NCI-H187 treated with DMSO at 0.1 percent for 48 hours (cell line): ENCODE measurements at regions not wholly inside any gene's neighbourhood (a gene's known extent, or its start where the extent isn't known, plus 50 kb on each side); places are given as distances from the start of the nearest gene placed in this dataset.

Experiments used
- DNase-seq: peaks from one replicate; lab custom pipeline; 2025; lab: John Stamatoyannopoulos, UW

DNA sequence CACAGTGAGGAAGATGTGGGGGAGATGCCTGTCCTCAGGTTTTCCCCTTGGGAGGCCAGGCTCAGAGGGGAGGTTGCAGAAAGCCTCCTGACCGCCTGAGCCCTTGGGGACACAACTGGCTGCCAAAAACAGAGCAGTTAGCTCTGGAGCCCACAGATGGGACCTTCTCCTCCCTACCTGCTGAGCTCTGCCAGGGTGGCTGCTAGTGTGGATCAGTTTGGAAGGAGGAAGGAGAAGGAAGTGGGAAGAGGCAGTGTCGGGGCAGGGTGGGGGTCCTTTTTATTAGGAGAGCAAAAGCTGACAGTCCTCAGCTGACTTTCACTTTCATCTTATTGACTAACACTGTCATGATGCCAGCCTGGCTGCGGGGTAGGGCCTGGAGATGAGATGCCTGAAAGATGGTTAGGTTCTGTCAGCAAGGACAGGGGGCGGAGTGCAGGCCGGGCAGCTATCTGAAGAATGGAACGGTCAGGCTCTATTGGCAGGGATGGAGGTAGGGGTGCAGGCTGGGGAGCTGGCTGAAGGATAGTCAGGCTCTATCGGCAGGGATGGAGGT lies 188.5 kb upstream of the HDAC4 start:
- DNase-seq: no peak

DNA sequence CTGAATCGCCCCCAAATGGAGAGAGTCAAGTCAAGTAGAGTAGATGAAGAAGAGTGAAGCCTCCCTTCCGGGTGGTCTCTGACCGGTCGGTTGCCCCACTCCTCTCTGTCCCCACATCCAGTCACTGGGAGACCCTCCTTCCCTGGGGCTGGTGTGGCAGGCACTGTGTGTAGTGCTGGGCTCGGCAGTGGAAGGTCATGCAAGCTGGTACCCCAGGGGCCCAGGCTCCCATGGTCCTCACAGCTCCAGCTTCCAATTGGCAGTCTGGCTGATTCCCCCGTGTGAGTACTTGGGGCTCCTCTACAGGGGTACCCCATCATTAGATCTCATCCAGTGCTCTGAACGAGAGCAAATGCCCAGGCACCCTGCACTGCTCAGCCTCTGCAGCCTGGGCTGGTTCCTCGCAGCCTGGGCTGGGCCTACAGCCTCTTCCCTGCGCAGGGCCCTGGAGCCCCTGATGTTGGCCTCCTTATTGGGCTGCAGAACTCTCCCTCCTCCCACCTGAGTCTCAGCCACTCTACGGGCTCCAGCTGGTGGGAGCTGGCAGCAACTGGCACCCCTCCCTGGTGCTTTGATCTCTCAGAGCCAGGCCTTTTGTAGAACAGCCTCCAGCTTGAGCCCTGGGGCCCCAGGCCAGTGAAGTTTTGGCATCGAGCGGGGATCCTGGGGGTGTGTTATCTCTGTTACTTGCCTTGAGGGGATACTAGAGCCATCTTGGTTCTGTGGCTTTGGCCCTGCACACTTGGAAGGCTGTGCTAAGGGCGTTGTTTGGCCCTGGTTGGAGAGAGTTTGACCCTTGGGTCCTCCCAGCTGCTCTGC lies 187.8 kb upstream of the HDAC4 start:
- DNase-seq: no peak

DNA sequence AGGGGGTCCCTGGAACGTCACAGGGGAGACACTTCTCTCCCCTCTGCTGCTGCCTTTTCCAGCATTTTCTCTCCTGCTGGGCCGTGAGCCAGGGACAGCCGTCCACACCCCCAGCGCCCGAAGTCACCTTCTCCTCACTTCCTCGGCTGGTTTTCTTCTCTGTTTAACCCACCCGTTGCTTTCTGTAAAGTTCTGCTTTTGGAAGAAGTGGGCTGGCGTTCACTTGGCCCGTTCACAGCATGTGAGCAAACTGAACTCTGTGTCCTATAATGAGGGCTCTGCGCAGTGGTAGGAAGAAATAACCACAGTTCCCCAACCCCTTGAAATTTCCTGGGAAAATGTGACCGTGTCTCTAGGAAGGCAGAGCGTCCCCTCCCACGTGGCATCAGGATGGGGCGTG lies 187.0 kb upstream of the HDAC4 start:
- DNase-seq: no peak

DNA sequence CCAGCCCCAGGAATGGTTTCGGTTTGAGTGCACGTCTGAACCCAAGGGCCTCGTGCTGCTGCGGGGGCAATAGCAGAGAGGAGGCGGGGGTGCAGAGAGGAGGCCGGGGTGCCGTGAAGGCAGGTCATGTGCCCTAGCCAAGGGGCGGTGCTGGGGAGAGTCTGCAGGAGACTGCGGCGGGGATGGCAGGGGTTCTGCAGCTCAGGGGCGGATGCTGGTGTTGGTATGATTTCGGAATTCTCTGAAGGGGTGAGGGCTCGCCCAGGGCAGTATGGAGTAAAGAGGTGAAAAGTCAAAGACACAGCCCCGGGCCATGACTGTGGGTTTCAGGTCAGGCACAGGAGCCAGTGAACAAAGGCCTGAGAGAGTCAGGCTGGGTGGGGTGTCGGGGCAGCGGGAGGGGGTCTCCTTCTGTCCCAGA lies 186.5 kb upstream of the HDAC4 start:
- DNase-seq: no peak

DNA sequence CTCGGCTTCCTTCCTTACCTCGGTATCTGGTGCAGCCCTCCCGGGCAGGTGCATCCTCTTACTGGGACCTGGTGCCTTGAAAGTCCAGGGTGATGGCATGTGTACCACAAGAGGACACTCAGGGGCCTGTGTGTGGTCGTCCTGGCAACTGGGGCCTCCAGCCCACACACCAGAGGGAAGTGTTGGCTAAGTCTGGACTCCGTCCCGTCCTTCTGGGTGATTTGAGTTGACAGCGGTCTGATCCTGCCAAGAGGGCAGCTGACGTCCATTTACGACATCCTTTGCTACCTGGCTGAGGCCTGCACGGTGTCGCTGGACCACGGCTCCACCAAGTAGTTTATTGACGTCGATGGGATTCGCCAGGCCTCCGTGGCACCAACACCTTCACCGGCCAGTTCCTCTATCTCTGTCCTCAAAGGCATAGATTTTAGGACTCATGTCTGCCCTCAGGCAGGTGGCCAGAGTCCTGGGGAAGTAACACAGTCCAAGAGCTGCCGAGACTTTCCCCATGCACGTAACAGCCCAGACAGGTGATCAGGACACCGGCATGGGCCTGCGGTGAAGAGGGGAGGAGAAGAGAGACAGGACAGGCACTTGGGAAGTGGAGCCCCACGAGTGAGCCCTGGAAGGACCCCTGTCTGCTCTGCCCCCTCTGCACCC lies 186.0 kb upstream of the HDAC4 start:
- DNase-seq: no peak

DNA sequence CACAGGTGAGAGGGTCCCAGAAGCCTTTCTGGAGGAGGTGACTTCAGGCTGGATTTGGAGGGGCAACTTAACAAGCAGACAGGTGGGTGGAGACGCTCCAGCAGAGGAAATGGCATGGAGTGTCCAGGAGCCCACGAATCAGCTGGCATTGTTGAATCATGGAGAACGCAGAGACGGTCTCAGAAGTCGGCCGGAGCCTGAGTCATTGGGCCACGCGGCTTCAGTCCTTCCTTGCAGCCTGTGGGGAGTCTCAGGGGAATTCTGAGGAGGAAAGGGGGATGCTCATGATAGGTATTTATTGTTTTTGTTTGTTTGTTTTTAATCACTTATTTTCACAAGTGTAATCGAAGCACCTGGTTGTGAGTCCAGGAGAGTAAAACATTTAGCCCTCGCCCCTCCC lies 184.6 kb upstream of the HDAC4 start:
- no peak for DNase-seq

DNA sequence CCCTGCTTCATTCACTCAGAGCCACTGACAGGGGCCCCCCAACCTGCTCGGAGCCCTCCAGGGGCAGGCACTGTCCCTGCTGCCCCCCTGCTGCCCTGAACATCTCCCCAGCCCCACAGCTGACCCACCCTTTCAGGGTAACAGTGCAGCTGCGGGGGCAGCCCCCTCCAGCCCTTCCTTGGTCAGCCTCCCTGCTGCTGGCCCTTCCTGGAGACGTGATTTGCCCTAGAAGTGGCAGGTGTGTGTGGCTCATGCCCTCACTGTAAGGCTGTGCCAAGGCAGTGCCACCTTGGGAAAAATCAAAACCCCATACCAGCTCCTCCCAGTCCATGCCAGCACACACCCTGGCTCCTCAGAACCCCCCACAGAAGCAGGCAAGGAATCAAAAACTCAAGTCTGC lies 184.2 kb upstream of the HDAC4 start:
- DNase-seq: no peak

DNA sequence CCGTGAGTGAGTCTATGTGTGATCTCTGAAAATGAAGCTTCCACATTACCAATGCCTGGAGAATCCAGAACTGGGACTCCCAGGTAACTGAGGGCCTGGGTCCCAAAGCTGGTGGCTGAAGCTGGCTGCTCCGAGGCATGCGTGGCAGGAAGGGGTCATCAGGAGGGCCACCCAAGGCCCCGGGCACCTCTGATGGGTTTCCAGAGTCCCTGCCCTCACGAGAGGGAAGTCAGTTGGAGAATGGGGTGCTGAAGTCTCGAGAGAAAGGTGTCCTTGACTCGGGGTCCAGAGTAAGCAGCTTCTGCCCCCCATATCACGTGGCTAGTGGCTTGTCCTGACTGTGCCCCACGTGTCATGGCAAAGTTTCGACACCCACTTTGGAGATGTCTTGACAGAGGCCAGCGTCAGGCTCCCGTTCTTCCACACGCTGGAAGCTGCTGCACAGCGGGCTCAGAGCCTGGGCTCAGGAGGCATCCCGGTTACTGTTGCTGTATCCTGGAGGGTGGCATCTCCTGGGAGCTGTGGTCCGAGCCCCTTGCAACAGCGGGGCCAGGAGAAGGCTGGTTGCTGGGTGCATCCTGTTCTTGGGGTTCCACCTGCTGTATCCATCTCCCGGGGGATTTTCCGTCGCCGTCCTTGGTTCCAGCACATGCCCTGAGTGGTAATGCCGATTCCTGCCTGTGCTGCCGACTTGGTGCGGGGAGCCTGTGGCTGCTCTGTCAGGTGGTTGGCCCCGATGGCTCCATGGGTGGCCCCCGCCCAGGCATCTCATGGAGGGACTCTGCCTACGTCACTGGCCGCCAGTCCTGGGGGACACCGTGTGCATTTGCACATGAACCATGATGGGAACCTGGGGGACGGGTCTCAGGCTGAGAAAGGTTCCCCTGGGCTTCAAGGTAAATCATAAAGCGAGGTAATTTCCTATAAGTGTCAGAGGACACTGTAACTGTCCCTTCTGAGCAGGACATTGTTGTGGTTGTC lies 183.3 kb upstream of the HDAC4 start:
- no peak for DNase-seq

DNA sequence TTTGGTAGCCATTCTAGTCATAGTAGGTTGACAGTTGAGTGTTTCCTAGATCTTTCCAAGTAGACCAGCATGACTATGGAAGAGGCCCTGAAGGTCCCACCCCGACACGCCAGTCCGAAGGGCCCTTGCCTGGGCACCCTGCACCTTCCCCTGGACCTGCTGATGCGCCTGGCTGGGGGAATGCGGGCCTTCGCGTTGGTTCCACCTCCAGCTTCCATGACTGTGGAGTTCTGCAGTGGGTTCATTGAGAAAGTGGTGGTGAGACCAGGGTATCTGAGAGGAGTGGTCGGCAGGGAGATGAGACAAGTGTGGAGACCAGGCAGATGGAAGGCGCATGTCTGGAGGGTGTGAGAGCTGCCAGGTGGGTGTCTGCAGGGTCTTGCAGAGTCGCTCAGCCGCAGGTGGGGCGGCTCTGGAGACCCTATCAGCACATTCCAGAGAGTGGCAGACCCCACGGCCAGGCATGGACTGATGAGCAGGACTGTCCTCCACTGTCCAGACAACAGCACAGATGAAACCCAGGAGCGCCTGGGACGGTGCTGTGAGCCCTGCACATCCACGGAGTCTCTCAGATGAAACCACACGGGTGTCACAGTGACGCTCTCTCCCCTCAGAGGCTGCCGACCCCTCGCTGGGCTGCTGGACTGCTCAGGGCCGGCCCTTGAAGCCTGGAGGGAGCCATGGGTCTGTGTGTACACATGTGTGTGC lies 182.5 kb upstream of the HDAC4 start:
- no peak for DNase-seq

DNA sequence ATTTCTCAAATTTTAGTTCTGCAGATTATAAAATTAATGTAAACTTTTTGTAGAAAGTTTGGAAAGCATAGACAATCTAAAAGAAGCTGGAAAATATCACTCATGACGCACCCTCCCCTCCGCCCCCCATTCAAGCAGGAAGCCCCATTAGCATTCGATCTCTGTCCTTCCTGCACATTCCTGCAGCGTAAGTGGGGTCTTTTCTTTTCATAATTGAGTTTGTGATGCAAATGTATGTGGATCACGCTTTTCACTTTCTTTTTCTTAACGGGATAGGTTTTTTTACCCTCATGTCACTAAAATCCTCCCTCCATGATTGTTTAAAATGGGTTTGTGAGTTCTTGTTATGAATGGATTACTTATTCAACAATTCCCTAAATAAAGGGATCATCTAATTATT lies 181.7 kb upstream of the HDAC4 start:
- DNase-seq: no peak

DNA sequence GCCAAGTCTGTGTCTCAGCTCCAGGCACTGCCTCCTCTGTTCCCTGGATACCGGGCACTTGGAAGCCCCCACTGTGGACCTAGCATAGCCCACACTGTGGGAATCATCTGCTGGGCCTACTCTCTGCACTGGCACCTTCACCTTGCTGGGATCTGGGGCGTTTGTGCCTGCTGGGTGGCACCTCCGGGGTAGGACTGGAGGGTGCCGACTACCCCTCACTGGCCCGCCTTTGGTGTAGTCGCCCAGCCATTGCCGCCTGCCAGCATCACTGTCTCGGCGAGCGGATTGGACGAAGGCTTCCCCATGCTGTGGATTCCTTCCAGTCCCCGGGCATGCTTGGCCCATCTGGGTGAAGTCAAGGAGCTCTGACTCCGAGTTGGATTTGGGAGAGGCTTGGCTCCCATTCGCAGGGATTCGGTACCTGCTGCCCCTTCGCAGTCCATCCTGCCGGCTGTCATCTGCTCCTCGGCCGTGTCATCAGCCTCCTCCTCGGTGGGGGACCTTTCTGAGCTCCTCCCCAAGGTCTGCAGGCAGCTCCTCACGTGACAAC lies 180.6 kb upstream of the HDAC4 start:
- DNase-seq: no peak

DNA sequence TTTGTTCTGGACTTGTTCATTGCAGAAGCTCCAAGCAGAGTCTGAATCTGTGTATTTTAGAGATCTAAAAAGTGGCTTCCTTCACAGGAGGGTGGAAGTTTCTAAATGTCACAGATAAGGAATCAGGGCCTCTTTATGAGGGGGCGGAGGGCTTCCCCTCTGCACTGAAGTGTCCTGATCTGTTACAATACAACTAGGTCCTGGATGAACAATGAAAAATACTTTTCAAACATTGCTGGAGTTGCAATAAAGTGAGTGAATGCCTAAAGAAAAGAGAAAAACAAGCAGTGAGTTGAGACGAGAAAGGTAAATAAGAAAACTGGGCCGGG lies 179.3 kb upstream of the HDAC4 start:
- DNase-seq: no peak

DNA sequence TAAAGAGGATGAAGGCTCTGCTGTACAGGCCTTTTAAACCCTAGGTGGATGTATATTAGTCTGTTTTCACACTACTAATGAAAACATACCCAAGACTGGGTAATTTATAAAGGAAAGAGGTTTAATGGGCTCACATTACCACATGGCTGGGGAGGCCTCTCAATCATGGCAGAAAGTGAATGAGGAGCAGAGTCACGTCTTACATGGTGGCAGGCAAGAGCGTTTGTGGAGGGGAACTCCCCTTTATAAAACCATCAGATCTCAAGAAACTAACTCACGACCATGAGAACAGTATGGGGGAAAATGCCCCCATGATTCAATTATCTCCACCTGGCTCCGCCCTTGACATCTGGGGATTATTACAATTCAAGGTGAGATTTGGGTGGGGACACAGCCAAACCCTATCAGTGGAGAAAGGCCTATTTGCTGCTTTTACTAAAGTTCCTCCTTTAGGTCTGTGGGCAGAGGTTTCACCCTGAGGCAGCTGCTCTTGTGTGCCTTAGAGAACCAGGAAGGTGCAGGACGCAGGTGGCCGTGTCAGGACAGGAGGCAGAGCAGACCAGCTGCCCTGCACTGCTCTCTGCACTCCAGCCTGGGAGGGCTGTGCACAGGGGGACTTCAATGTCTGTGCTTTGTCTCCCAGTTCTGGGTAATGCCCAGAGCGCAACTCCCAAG lies 178.8 kb upstream of the HDAC4 start:
- no peak for DNase-seq

DNA sequence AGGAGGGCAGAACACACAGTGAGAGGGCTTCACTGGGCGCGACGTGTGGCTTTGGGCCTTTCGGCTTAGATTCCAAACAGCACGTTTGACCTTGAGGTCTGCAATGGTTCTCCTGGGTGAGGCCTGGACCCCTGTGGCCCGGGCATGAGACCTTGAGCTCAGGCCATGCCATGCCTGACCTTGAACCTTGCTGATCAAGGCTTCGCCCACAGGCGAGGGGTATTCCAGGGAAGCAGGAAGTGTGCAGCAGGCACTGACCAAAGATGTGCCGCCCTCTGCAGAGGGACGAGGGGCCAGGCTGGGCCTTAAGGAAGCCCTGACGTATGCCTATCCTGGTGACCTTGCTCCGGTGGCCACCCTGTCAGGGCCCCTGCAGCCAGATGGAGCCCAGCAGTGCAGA lies 178.3 kb upstream of the HDAC4 start:
- no peak for DNase-seq

DNA sequence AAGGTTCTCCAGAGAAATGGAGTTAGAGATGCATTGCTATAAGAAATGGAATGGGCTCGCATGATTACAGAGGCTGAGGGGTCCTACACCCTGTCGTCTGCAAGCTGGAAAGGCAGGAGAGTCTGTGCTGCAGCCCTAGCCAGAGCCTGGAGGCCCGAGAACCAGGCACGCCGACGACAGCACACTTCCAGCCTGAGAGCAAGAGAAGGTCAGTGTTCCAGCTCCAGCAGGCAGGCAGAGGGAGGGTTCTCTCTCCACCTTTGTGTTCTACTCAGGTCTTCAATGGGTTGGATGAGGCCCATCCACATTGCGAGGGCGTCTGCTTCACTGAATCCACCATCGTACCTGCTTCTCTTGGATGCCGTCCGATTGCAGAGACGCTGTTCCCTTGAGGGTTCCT lies 177.6 kb upstream of the HDAC4 start:
- DNase-seq: no peak

DNA sequence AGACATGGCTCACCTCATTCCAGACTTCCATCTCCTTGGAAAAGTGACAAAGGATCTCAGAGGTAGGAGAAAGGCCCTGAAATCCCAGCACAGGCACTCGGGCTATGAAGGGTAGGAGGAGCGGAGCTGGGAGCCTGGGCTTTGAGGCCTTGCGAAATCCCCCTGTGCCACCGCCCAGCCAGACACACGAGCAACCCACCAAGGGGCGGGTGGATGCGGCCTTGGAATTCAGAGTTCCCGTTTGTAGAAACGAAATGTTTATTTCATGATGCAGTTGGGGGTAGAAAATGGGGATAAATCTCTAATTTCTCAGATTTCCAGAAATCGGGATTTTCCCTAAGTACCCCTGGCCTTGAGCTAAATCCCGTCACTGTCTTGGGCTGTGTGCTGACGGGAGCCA lies 177.1 kb upstream of the HDAC4 start:
- DNase-seq: no peak

DNA sequence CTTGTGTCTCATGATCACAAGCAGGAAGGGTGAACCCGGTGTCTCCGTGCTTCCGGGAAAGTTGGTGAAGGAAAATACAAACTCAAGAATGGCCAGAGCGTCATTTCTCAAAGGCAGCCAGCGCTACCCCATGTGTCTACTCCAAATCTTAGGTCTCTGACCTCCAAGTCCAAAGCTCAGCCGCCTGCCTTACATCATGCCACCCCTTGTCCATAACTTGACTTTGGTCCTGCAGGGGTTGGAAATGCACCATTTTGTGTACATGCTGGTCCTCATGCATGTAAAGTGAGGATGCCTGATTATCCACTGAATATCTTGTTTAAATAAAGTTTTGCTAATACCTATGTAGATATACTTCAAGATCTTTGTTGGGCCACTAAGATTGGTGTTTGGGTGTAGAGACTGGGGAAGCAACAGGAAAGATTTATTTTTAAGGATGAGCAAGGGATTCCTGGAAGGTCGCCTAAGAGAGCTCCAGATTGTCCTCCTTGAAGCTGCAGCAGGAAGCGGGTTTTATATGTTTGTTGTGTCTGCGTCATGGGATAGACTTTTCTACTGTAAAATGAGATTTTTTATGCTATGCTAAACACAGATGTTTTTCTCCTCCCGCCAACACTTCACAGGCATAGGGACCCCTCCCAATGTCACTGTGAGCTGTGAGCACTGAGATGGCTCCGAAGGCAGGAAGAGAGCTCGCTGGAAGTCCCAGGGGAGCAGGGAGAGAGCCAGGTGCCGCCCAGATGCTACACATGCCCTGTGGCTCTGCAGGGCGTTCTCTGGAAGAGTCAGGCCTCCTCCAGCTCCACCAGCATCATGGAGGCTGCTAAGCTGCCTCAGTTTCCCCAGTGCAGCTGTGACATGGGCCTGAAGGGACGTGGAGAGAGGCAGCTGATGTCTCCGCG lies 176.2 kb upstream of the HDAC4 start:
- no peak for DNase-seq

DNA sequence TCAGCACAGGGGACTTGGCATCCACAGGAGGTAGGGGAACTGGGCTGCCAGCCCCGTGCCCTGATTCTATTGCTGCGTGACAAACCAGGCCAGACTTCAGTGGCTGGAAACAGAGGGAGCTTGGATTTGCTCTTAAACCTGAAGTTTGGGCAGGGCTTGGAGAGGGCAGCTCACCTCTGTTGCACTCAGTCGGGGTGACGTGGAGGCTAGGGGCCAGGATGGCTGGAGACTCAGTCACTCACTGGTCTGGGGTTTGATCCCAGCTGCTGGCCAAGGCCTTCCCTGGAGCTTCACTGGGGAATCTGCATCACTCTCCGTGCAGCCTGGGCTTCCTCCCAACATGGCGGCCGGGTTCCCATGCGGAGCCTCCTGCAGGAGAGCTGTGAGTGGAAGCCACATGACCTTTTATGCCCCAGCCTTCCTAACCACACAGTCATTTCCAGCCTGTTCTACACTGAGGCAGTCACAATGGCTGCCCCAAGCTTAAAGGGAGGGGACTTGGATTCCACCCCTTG lies 175.2 kb upstream of the HDAC4 start:
- no peak for DNase-seq

DNA sequence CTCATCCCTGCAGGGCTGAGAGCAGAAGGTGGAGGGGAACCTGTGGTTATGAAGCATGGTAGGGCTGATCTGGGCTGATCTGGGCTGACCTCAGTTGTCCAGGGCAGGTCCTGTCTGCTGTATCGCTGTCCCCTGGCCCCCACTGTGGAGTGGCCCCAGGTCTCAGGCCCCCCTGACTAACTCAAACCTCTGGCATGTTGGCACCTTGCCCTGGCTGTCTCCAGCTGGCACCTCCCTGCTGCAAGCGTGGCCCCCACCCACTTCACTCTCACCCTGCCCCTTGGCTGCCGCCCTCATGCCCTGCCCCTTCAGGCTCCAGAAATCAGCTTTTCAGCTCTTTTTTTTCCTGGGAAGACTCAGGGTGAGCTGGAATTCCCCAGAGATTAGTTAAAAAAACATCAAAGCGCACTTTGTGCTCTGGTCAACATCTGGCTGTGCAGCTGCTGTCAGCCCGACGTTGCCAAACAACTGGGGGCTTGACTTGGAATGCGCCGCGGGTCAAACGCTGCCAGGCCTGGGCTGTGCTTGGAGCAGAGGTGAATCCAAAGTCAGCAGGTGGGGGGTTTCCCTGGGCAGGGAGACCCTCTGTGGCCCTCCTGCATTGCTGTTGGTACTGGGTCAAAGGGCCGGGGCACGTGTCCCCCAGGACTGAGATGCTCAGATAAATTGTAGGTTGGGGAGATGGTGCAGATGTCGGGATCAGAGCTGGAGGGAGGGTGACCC lies 173.8 kb upstream of the HDAC4 start:
- no peak for DNase-seq
